Neuronal stem cell (in vitro differentiated cells): ENCODE measurements at regions not wholly inside any gene's neighbourhood (a gene's known extent, or its start where the extent isn't known, plus 50 kb on each side); places are given as distances from the start of the nearest gene placed in this dataset.

ENCODE experiments used
- DNase-seq: peaks from one replicate; pipeline ENCODE4 v3.0.0-alpha.2; 2013; ENCODE audit warnings: low spot score
- H2AFZ ChIP-seq: one replicate; pipeline ENCODE4 v1.6.1; 2013; ENCODE audit warnings: mild to moderate bottlenecking, low read length, inconsistent platforms
- H2AK5ac ChIP-seq: 2 replicates; pipeline ENCODE4 v1.6.1; 2013; ENCODE audit warnings: low read depth, mild to moderate bottlenecking, inconsistent platforms, low read length, moderate library complexity, mixed read lengths
- H2BK120ac ChIP-seq: 2 replicates; pipeline ENCODE4 v1.6.1; 2013; ENCODE audit warnings: low read depth, mild to moderate bottlenecking, inconsistent platforms, low read length, moderate library complexity, mixed read lengths
- H2BK12ac ChIP-seq: one replicate; pipeline ENCODE4 v1.6.1; 2013; ENCODE audit warnings: low read length, inconsistent platforms
- H2BK15ac ChIP-seq: 2 replicates; pipeline ENCODE4 v1.6.1; 2013; ENCODE audit warnings: mild to moderate bottlenecking, low read length, inconsistent platforms, mixed read lengths
- H2BK5ac ChIP-seq: one replicate; pipeline ENCODE4 v1.6.1; 2013; ENCODE audit warnings: inconsistent platforms, mild to moderate bottlenecking, low read length, moderate library complexity
- H3K14ac ChIP-seq: one replicate; pipeline ENCODE4 v1.6.1; 2013; ENCODE audit warnings: low read length, inconsistent platforms
- H3K18ac ChIP-seq: 2 replicates; pipeline ENCODE4 v1.6.1; 2013; ENCODE audit warnings: low read length, inconsistent platforms
- H3K23ac ChIP-seq: 2 replicates; pipeline ENCODE4 v1.6.1; 2013; ENCODE audit warnings: low read depth, mild to moderate bottlenecking, mixed read lengths, low read length, inconsistent platforms; ENCODE audit not compliant: poor library complexity
- H3K27ac ChIP-seq: replicated peaks from 3 replicates; pipeline ENCODE4 v1.5.1; 2013; ENCODE audit warnings: low read length, inconsistent platforms
- H3K27me3 ChIP-seq, 3 experiments: 2 replicates each; pipeline ENCODE4 v1.6.1; 2013; ENCODE audit warnings: low read length in 3 of 3, mild to moderate bottlenecking in 2 of 3, inconsistent platforms in 1 of 3, low read depth in 1 of 3, mixed read lengths in 1 of 3, moderate library complexity in 1 of 3; ENCODE audit not compliant: control insufficient read depth in 3 of 3, insufficient read depth in 3 of 3
- H3K36me3 ChIP-seq, 2 donors: replicated peaks in 1 of 2; 2 replicates each; pipeline ENCODE4 v1.6.1; 2013; ENCODE audit warnings: low read length in 2 of 2; ENCODE audit not compliant: control insufficient read depth in 2 of 2, insufficient read depth in 2 of 2
- H3K4ac ChIP-seq: 2 replicates; pipeline ENCODE4 v1.6.1; 2013; ENCODE audit warnings: inconsistent platforms, mild to moderate bottlenecking, low read length, moderate library complexity
- H3K4me1 ChIP-seq, 2 donors: 1 replicate in 1 of 2; 2 replicates in 1 of 2; pipeline ENCODE4 v1.6.1; 2013; ENCODE audit warnings: low read length in 2 of 2, low read depth in 1 of 2; ENCODE audit not compliant: control insufficient read depth in 2 of 2, insufficient read depth in 1 of 2
- H3K4me2 ChIP-seq: one replicate; pipeline ENCODE4 v1.6.1; 2013; ENCODE audit warnings: mild to moderate bottlenecking, low read length, inconsistent platforms; ENCODE audit not compliant: insufficient read depth, poor library complexity, severe bottlenecking
- H3K4me3 ChIP-seq, 2 donors: 2 replicates each; pipeline ENCODE4 v1.5.1; 2013; ENCODE audit warnings: low read length in 2 of 2, mild to moderate bottlenecking in 2 of 2, inconsistent platforms in 1 of 2, moderate library complexity in 1 of 2
- H3K79me1 ChIP-seq: one replicate; pipeline ENCODE4 v1.6.1; 2013; ENCODE audit warnings: low read depth, mild to moderate bottlenecking, inconsistent platforms, low read length, moderate library complexity
- H3K9ac ChIP-seq: one replicate; pipeline ENCODE4 v1.6.1; 2013; ENCODE audit warnings: mild to moderate bottlenecking, low read depth, low read length, inconsistent platforms; ENCODE audit not compliant: poor library complexity
- H3K9me3 ChIP-seq, 2 donors: replicated peaks in 1 of 2; 2 replicates each; pipeline versions ENCODE3 to v1.6.1; 2013; ENCODE audit warnings: low read length in 2 of 2, mild to moderate bottlenecking in 2 of 2, inconsistent platforms in 1 of 2, low read depth in 1 of 2, mixed read lengths in 1 of 2, moderate library complexity in 1 of 2; ENCODE audit not compliant: control insufficient read depth in 2 of 2, insufficient read depth in 1 of 2
- H4K8ac ChIP-seq: one replicate; pipeline ENCODE4 v1.6.1; 2013; ENCODE audit warnings: low read depth, mild to moderate bottlenecking, inconsistent platforms, low read length, moderate library complexity
- H4K91ac ChIP-seq: one replicate; pipeline ENCODE4 v1.6.1; 2013; ENCODE audit warnings: low read length, low read depth, mild to moderate bottlenecking, inconsistent platforms; ENCODE audit not compliant: poor library complexity
- WGBS, 2 donors: extraction: QIAGEN DNeasy Blood & Tissue Kit; methylation state at CpG; one replicate each; pipeline ENCODE4 v1.1.7; 2013; ENCODE audit warnings: missing lambda C conversion rate in 2 of 2, mixed read lengths in 1 of 2; ENCODE audit not compliant: insufficient read length in 2 of 2, insufficient replicate concordance in 1 of 2; ENCODE audit errors: extremely low coverage in 2 of 2; 5-methylcytosine and 5-hydroxymethylcytosine counted together

DNA sequence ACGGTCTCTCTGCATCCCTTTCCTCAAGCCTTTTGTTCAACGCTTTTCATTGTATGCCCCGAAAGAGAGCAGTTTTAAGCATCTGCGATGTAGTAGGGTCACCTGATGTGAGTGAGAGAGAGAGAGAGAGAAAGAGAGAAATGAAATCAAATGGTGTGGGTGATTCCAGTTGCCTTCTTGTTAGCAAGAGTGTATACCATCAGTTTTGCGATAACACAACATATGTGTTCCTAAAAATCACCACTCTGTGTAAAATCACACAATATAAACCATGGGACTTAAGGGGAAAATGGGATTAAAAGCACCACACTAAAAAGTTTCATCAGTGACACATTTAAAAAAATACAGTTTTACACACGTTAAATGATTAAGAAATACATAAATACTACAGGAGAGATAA lies 1102.7 kb upstream of the EEF2KMT start:
- no peaks in the 10 kb centered on the region for H3K79me1 ChIP-seq

DNA sequence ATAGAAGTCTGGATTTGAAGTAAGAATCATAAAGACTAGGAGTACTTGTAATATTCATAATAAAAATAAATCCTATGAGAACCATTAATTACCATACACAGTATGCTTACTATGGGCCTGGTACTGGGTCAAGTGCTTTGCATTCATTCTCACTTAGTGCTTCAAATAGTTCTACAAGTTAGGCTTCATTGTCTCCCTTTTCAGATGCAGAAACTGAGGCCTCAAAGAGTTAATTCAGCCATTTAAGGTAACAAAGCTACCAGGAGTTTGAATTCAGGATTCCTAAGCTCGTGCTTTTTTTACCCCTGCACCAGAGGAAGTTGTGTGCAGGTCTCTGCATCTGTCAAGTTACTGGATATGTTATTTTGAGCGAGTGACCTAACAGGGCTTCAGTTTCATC lies 1098.4 kb upstream of the EEF2KMT start:
- no peak overlapping the region for H3K4ac ChIP-seq
- H2BK12ac ChIP-seq, result no peak overlapping the region
- H2BK120ac ChIP-seq, result no peak overlapping the region
- peaks cover 0 to 3% of the 10 kb centered on the region in 2 donors for H3K4me1 ChIP-seq
- no peaks in the 10 kb centered on the region for H3K36me3 ChIP-seq
- no peak overlapping the region for H3K4me3 ChIP-seq
- H4K8ac ChIP-seq, result no peak overlapping the region
- H3K79me1 ChIP-seq, result no peaks in the 10 kb centered on the region
- H3K18ac ChIP-seq, result no peak overlapping the region
- no peaks in the 10 kb centered on the region for H3K27me3 ChIP-seq
- H3K27ac ChIP-seq, result no peak overlapping the region
- no peaks in the 10 kb centered on the region for H3K9me3 ChIP-seq
- H2BK15ac ChIP-seq, result no peak overlapping the region
- no peak for DNase-seq
- no peak overlapping the region for H3K14ac ChIP-seq
- H2BK5ac ChIP-seq, result no peak overlapping the region
- no CpG with 5 or more reads among the region's 2 CpGs for WGBS, 2 donors
- H4K91ac ChIP-seq, result no peak overlapping the region
- no peak overlapping the region for H3K23ac ChIP-seq
- no peak overlapping the region for H2AK5ac ChIP-seq
- no peak overlapping the region for H2AFZ ChIP-seq
- H3K9ac ChIP-seq, result no peak overlapping the region
- H3K4me2 ChIP-seq, result no peak overlapping the region

More for the DNA sequence above, 1102.7 kb upstream of the EEF2KMT start:
- Histone ChIP-seq H2BK5ac (no peak overlapping the region), H3K4me1 (no peaks in the 10 kb centered on the region), H3K23ac (no peak overlapping the region), H3K4ac (no peak overlapping the region), H3K4me3 (no peak overlapping the region), H2BK15ac (no peak overlapping the region), H3K27ac (no peak overlapping the region), H3K9ac (no peak overlapping the region), H3K18ac (no peak overlapping the region), H3K14ac (no peak overlapping the region), H3K36me3 (no peaks in the 10 kb centered on the region), H3K4me2 (no peak overlapping the region), H2AK5ac (no peak overlapping the region), H4K8ac (no peak overlapping the region), H3K27me3 (no peaks in the 10 kb centered on the region), H2BK12ac (no peak overlapping the region), H4K91ac (no peak overlapping the region), H3K9me3 (no peaks in the 10 kb centered on the region), H2BK120ac (no peak overlapping the region), H2AFZ (no peak overlapping the region)
- WGBS, 2 donors, result no CpG with 5 or more reads among the region's 6 CpGs
- no peak for DNase-seq

DNA sequence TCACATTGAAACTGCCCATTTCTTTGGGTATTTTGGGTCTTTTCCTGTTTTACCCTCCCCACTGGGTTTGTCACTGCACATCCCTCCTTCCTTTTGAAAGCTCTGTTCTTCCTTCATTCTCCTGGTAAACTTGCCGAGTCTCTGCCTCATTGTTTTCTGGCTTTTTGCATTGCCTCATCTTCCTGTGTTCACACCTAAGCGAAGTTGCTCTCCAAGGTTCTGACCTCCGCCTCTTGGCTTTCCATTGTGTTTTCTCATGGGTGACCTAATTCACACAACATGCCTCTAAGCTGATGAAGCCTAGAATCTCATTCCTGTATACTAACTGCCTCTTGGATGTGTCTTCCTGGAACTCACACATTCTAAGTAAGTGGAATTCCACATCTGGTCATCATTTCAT lies 1096.1 kb upstream of the EEF2KMT start:
- peak; percentile 72 for DNase-seq

DNA sequence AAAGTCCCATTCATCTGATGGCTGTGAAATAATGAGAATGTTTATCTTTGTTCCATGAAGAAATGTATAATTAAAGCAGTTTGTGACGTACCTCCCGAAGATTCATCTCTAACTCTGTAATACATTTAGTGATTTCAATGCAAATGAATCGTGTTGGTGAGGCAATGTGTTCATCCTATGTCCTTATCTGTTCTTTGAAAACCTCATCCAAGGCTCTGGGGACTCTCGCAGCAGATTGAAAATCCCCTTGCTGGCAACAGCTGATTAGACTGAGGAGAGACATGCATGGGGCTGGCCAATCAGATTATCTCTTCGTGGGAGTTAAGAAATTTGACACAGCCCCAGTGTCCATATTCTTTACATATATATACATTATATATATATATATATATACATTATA lies 1095.4 kb upstream of the EEF2KMT start:
- H3K9ac ChIP-seq, result no peak overlapping the region
- peaks cover 0 to 3% of the 10 kb centered on the region in 2 donors for H3K4me1 ChIP-seq
- no CpG with 5 or more reads among the region's 5 CpGs for WGBS, 2 donors
- H3K4me3 ChIP-seq, result no peak overlapping the region
- no peak overlapping the region for H2BK120ac ChIP-seq
- no peaks in the 10 kb centered on the region for H3K36me3 ChIP-seq
- H3K27me3 ChIP-seq, result no peaks in the 10 kb centered on the region
- no peak overlapping the region for H3K27ac ChIP-seq
- H3K9me3 ChIP-seq, result no peaks in the 10 kb centered on the region
- DNase-seq, result no peak
- H2AK5ac ChIP-seq, result no peak overlapping the region
- no peak overlapping the region for H2BK12ac ChIP-seq
- no peak overlapping the region for H3K14ac ChIP-seq
- no peak overlapping the region for H3K4me2 ChIP-seq
- H4K8ac ChIP-seq, result no peak overlapping the region
- no peak overlapping the region for H4K91ac ChIP-seq
- no peak overlapping the region for H2AFZ ChIP-seq
- no peak overlapping the region for H3K23ac ChIP-seq
- no peak overlapping the region for H2BK5ac ChIP-seq
- no peaks in the 10 kb centered on the region for H3K79me1 ChIP-seq
- H3K18ac ChIP-seq, result no peak overlapping the region
- no peak overlapping the region for H3K4ac ChIP-seq
- H2BK15ac ChIP-seq, result no peak overlapping the region

More for the DNA sequence above, 1096.1 kb upstream of the EEF2KMT start:
- no peak overlapping the region for H3K27ac ChIP-seq
- no peaks in the 10 kb centered on the region for H3K79me1 ChIP-seq
- no peak overlapping the region for H2BK120ac ChIP-seq
- H3K14ac ChIP-seq, result no peak overlapping the region
- H3K4ac ChIP-seq, result no peak overlapping the region
- no peak overlapping the region for H2BK12ac ChIP-seq
- H3K4me1 ChIP-seq, result peaks cover 0 to 3% of the 10 kb centered on the region in 2 donors
- H3K9ac ChIP-seq, result no peak overlapping the region
- H4K8ac ChIP-seq, result no peak overlapping the region
- no peaks in the 10 kb centered on the region for H3K27me3 ChIP-seq
- no peak overlapping the region for H3K23ac ChIP-seq
- no peak overlapping the region for H4K91ac ChIP-seq
- H2AFZ ChIP-seq, result no peak overlapping the region
- H3K9me3 ChIP-seq, result no peaks in the 10 kb centered on the region
- H2AK5ac ChIP-seq, result no peak overlapping the region
- H2BK15ac ChIP-seq, result no peak overlapping the region
- no peaks in the 10 kb centered on the region for H3K36me3 ChIP-seq
- H3K18ac ChIP-seq, result no peak overlapping the region
- no peak overlapping the region for H3K4me3 ChIP-seq
- no CpG with 5 or more reads among the region's 3 CpGs for WGBS, 2 donors
- H2BK5ac ChIP-seq, result no peak overlapping the region
- no peak overlapping the region for H3K4me2 ChIP-seq
